HCT116 (cell line): ENCODE measurements at regions not wholly inside any gene's neighbourhood (a gene's known extent, or its start where the extent isn't known, plus 50 kb on each side); places are given as distances from the start of the nearest gene placed in this dataset.

Experiments
- ATAC-seq: fragments of 200-7000 bp; cut with Tn5 transposase; 2 replicates; pipeline ENCODE4 v1.9.1; 2020; ENCODE audit warnings: mild to moderate bottlenecking, moderate library complexity
- BruUV-seq: library from RNA; stranded (reverse); fragments of 400-500 nt; replicated peaks from 2 replicates; lab custom pipeline; 2021; lab: Mats Ljungman, UMichigan
- CTCF ChIA-PET: fragments of 300-600 bp; sonication (Branson Sonifier 250); formaldehyde crosslinking; loops from one replicate; lab custom pipeline; 2021; ENCODE audit warnings: antibody characterized with exemption; lab: Charles Lee
- POLR2A ChIA-PET: fragments of 300-600, 350-600 bp; sonication (Branson Sonifier 250); formaldehyde crosslinking; loops from one replicate; lab custom pipeline; 2021; ENCODE audit warnings: antibody characterized with exemption; lab: Charles Lee
- RAD21 ChIA-PET, 2 experiments: fragments of 300-600 bp; sonication (Branson Sonifier 250); formaldehyde crosslinking; loops; one replicate each; lab custom pipeline; 2023; ENCODE audit warnings: low total read pairs in 2 of 2; ENCODE audit not compliant: uncharacterized antibody in 2 of 2, unreplicated experiment in 2 of 2, low non-redundant PET in 1 of 2; lab: Charles Lee
- DNase-seq: peaks from one replicate; pipeline ENCODE4 v3.0.0-alpha.2; 2010; ENCODE audit warnings: low read depth, low spot score
- H2AFZ ChIP-seq: fragments of 200-600 bp; shearing (Covaris generic), sonication (generic); 2 replicates; pipeline ENCODE4 v1.6.1; 2017; ENCODE audit warnings: low read depth, mixed run types, mixed read lengths, antibody characterized with exemption, low read length; ENCODE audit not compliant: poor library complexity, severe bottlenecking
- H3K27ac ChIP-seq: 2 replicates; pipeline ENCODE4 v1.5.1; 2012; ENCODE audit warnings: low read depth, low read length
- H3K27me3 ChIP-seq: fragments of 200-600 bp; sonication (generic); 2 replicates; pipeline ENCODE4 v1.6.1; 2016; ENCODE audit warnings: mixed run types, low read length, mixed read lengths; ENCODE audit not compliant: insufficient read depth
- H3K36me3 ChIP-seq, 2 experiments: fragments of 200-500 bp in 1 of 2; fragments of 200-600 bp in 1 of 2; sonication (Bioruptor generic) in 1 of 2; sonication (generic) in 1 of 2; 2 replicates each; pipeline versions ENCODE4 v1.5.1 to v1.6.1; 2014 to 2016; ENCODE audit warnings: low read length in 2 of 2, inconsistent platforms in 1 of 2, mixed read lengths in 1 of 2, mixed run types in 1 of 2; ENCODE audit not compliant: insufficient read depth in 2 of 2, control insufficient read depth in 1 of 2
- H3K4me1 ChIP-seq, 2 experiments: fragments of 200-600 bp in 1 of 2; sonication (generic) in 1 of 2; 2 replicates each; pipeline versions ENCODE4 v1.5.1 to v1.6.1; 2012 to 2017; ENCODE audit warnings: low read length in 2 of 2, inconsistent platforms in 1 of 2, mild to moderate bottlenecking in 1 of 2, mixed read lengths in 1 of 2, mixed run types in 1 of 2, moderate library complexity in 1 of 2; ENCODE audit not compliant: insufficient read depth in 2 of 2, control insufficient read depth in 1 of 2
- H3K4me2 ChIP-seq: fragments of 200-600 bp; sonication (generic); 2 replicates; pipeline ENCODE4 v1.6.1; 2017; ENCODE audit warnings: mixed run types, low read length, mixed read lengths
- H3K4me3 ChIP-seq, 2 experiments: fragments of 200-600 bp in 1 of 2; sonication (generic) in 1 of 2; replicated peaks in 1 of 2; 2 replicates each; pipeline ENCODE4 v1.5.1; 2011 to 2016; ENCODE audit warnings: low read length in 2 of 2, control low read depth in 1 of 2, low read depth in 1 of 2, mild to moderate bottlenecking in 1 of 2, mixed read lengths in 1 of 2, mixed run types in 1 of 2
- H3K79me2 ChIP-seq: fragments of 200-600 bp; sonication (generic); 2 replicates; pipeline ENCODE4 v1.6.1; 2017; ENCODE audit warnings: mild to moderate bottlenecking, mixed run types, low read length, moderate library complexity, mixed read lengths; ENCODE audit not compliant: insufficient read depth
- H3K9ac ChIP-seq: fragments of 200-600 bp; sonication (generic); 2 replicates; pipeline ENCODE4 v1.6.1; 2016; ENCODE audit warnings: low read length, mixed read lengths
- H3K9me2 ChIP-seq: fragments of 200-600 bp; sonication (generic), shearing (Covaris generic); 2 replicates; pipeline ENCODE4 v1.6.1; 2017; ENCODE audit warnings: mixed run types, mild to moderate bottlenecking, moderate library complexity; ENCODE audit not compliant: insufficient read depth
- H3K9me3 ChIP-seq, 2 experiments: fragments of 200-500 bp in 1 of 2; fragments of 200-600 bp in 1 of 2; sonication (Bioruptor generic) in 1 of 2; sonication (generic) in 1 of 2; 2 replicates each; pipeline ENCODE4 v1.6.1; 2014 to 2017; ENCODE audit warnings: low read length in 2 of 2, mixed read lengths in 2 of 2, inconsistent platforms in 1 of 2, low read depth in 1 of 2, mild to moderate bottlenecking in 1 of 2, mixed run types in 1 of 2, moderate library complexity in 1 of 2; ENCODE audit not compliant: control insufficient read depth in 1 of 2, insufficient read depth in 1 of 2
- H4K20me1 ChIP-seq: fragments of 200-600 bp; sonication (generic), shearing (Covaris generic); 2 replicates; pipeline ENCODE4 v1.6.1; 2017; ENCODE audit warnings: mixed run types, mild to moderate bottlenecking, moderate library complexity; ENCODE audit not compliant: insufficient read depth
- CEBPB ChIP-seq: IDR thresholded peaks from 2 replicates; pipeline ENCODE4 v1.6.1; 2012; ENCODE audit warnings: low read depth
- EGR1 ChIP-seq: IDR thresholded peaks from 2 replicates; pipeline ENCODE4 v1.6.1; 2012; ENCODE audit warnings: low read depth
- EZH2 ChIP-seq: fragments of 200-600 bp; sonication (generic); IDR thresholded peaks from 2 replicates; pipeline ENCODE4 v1.6.1; 2017; ENCODE audit warnings: antibody characterized with exemption, mixed run types
- JUND ChIP-seq: IDR thresholded peaks from 2 replicates; pipeline ENCODE4 v1.6.1; 2012
- MAX ChIP-seq: IDR thresholded peaks from 2 replicates; pipeline ENCODE4 v1.6.1; 2012
- RAD21 ChIP-seq: IDR thresholded peaks from 2 replicates; pipeline ENCODE4 v1.6.1; 2012; ENCODE audit warnings: low read depth, mild to moderate bottlenecking
- REST ChIP-seq: IDR thresholded peaks from 2 replicates; pipeline ENCODE4 v1.6.1; 2012; ENCODE audit warnings: low read depth
- SP1 ChIP-seq: IDR thresholded peaks from 2 replicates; pipeline ENCODE4 v1.6.1; 2012; ENCODE audit warnings: low read depth
- SRF ChIP-seq: IDR thresholded peaks from 2 replicates; pipeline ENCODE4 v1.6.1; 2012; ENCODE audit warnings: low read depth
- YY1 ChIP-seq: IDR thresholded peaks from 2 replicates; pipeline ENCODE4 v1.6.1; 2011; ENCODE audit warnings: low read length, low read depth, moderate library complexity, mild to moderate bottlenecking; ENCODE audit not compliant: insufficient replicate concordance; ENCODE audit errors: extremely low read depth
- ZFX ChIP-seq: fragments of 450-650 bp; IDR thresholded peaks from 2 replicates; pipeline ENCODE4 v1.6.1; 2017
- ZNF274 ChIP-seq: fragments of 200-500 bp; sonication (Bioruptor generic); IDR thresholded peaks from 2 replicates; pipeline ENCODE4 v1.6.1; 2014; ENCODE audit warnings: mild to moderate bottlenecking, low read depth, low read length, inconsistent platforms
- intact Hi-C: fragments of 100-400 bp; cut with micrococcal nuclease; formaldehyde crosslinking; loops from 2 replicates; pipeline ENCODE4 v1.10.0; 2022

GRCh38 chr14:31992011-31992447 is 85.1 kb upstream of the ARHGAP5 start:
- no peaks in the 10 kb centered on the region for H3K9me2 ChIP-seq
- no peak overlapping the region for H3K9ac ChIP-seq
- no peak overlapping the region for H3K27ac ChIP-seq
- peaks cover 0 to 7% of the 10 kb centered on the region in 2 experiments; a peak in 1 of 4 replicates for H3K4me1 ChIP-seq
- H3K27me3 ChIP-seq = no peaks in the 10 kb centered on the region
- H3K79me2 ChIP-seq = no peaks in the 10 kb centered on the region
- ChIA-PET CTCF (no interaction called here), RAD21 (no interaction called here)
- no peaks in the 10 kb centered on the region for H3K36me3 ChIP-seq
- ATAC-seq = no peak
- no peak overlapping the region for H2AFZ ChIP-seq
- no peaks in the 10 kb centered on the region for H3K9me3 ChIP-seq
- no peak overlapping the region for H3K4me3 ChIP-seq
- H3K4me2 ChIP-seq = no peak overlapping the region
- no peak for TF ChIP-seq SP1
- TF ChIP-seq MAX = no peak
- no peak for TF ChIP-seq RAD21
- no peak for TF ChIP-seq JUND
- no peak for TF ChIP-seq REST
- TF ChIP-seq CEBPB = no peak
- no peak for TF ChIP-seq ZFX
- TF ChIP-seq EZH2 = no peak
- no peak for TF ChIP-seq ZNF274
- no peak for TF ChIP-seq YY1
- no peak for TF ChIP-seq SRF
- TF ChIP-seq EGR1 = no peak
- TF ChIP-seq, all 23 proteins: peak for 0
- DNase-seq = no peak
- POLR2A ChIA-PET = no interaction called here
- BruUV-seq = no TSS peak
- H4K20me1 ChIP-seq = no peaks in the 10 kb centered on the region
- intact Hi-C loops = no loop called here
